ENCODE measurements at regions not wholly inside any gene's neighbourhood (a gene's known extent, or its start where the extent isn't known, plus 50 kb on each side); places are given as distances from the start of the nearest gene placed in this dataset.

- TF ChIP-seq CTCF (IDR thresholded peaks at IDR 0.05) (no peak), POLR2A (IDR thresholded peaks at IDR 0.05) (no peak)
These were observed 452.9 kb downstream of the MATN1 start for GRCh38 chr1:30270461-30270860.

Measured in upper lobe of left lung (tissue), 4 donors.